ENCODE measurements at regions not wholly inside any gene's neighbourhood (a gene's known extent, or its start where the extent isn't known, plus 50 kb on each side); places are given as distances from the start of the nearest gene placed in this dataset.
"Not testable (repeated sequence)": the region's sequence is repeated elsewhere in the genome, so short reads cannot be mapped to it uniquely, and the experiment has no call there.

GRCh38 chr14:106803379-106803778 lies 1277.0 kb downstream of the TMEM121 start:
- no peak overlapping the region for H3K27ac Mint-ChIP-seq (ENCODE audit: unreplicated experiment)
- no peak overlapping the region for H3K4me3 Mint-ChIP-seq (ENCODE audit: unreplicated experiment)
- no peaks in the 10 kb centered on the region for H3K36me3 Mint-ChIP-seq (ENCODE audit: low read depth)
- H3K27me3 Mint-ChIP-seq (ENCODE audit: low read depth): no peaks in the 10 kb centered on the region
- peaks cover 48% of the 10 kb centered on the region for H3K9me3 Mint-ChIP-seq (ENCODE audit: low read depth)
- DNase-seq (ENCODE audit: low spot score): no peak
- no peaks in the 10 kb centered on the region for H3K4me1 Mint-ChIP-seq (ENCODE audit: low read depth)
- no peak for TF ChIP-seq CTCF (IDR thresholded peaks at IDR 0.05)

GRCh38 chr14:106807493-106807892 lies 1281.1 kb downstream of the TMEM121 start:
- H3K27me3 Mint-ChIP-seq (ENCODE audit: low read depth): no peaks in the 10 kb centered on the region
- no peak for DNase-seq (ENCODE audit: low spot score)
- no peak overlapping the region for H3K27ac Mint-ChIP-seq (ENCODE audit: unreplicated experiment)
- no peak for TF ChIP-seq CTCF (IDR thresholded peaks at IDR 0.05)
- H3K4me1 Mint-ChIP-seq (ENCODE audit: low read depth): no peaks in the 10 kb centered on the region
- H3K9me3 Mint-ChIP-seq (ENCODE audit: low read depth): peaks cover 43% of the 10 kb centered on the region
- H3K36me3 Mint-ChIP-seq (ENCODE audit: low read depth): no peaks in the 10 kb centered on the region
- H3K4me3 Mint-ChIP-seq (ENCODE audit: unreplicated experiment): no peak overlapping the region

- no peak overlapping the region for H3K4me3 Mint-ChIP-seq (ENCODE audit: unreplicated experiment)
- no peak for TF ChIP-seq CTCF (IDR thresholded peaks at IDR 0.05)
- peaks cover 40% of the 10 kb centered on the region for H3K9me3 Mint-ChIP-seq (ENCODE audit: low read depth)
- H3K4me1 Mint-ChIP-seq (ENCODE audit: low read depth): no peaks in the 10 kb centered on the region
- H3K27me3 Mint-ChIP-seq (ENCODE audit: low read depth): no peaks in the 10 kb centered on the region
- DNase-seq (ENCODE audit: low spot score): no peak
- H3K27ac Mint-ChIP-seq (ENCODE audit: unreplicated experiment): no peak overlapping the region
- H3K36me3 Mint-ChIP-seq (ENCODE audit: low read depth): no peaks in the 10 kb centered on the region
Observed at GRCh38 chr14:106808458-106808857, 1282.1 kb downstream of the TMEM121 start.

- Mint-ChIP-seq H3K27ac (ENCODE audit: unreplicated experiment) (no peak overlapping the region), H3K4me1 (ENCODE audit: low read depth) (no peaks in the 10 kb centered on the region), H3K4me3 (ENCODE audit: unreplicated experiment) (no peak overlapping the region), H3K9me3 (ENCODE audit: low read depth) (peaks cover 37% of the 10 kb centered on the region), H3K27me3 (ENCODE audit: low read depth) (no peaks in the 10 kb centered on the region), H3K36me3 (ENCODE audit: low read depth) (no peaks in the 10 kb centered on the region)
- TF ChIP-seq CTCF (IDR thresholded peaks at IDR 0.05): no peak
- no peak for DNase-seq (ENCODE audit: low spot score)
Observed at GRCh38 chr14:106808907-106809306, 1282.5 kb downstream of the TMEM121 start.

GRCh38 chr14:106809615-106810014 lies 1283.2 kb downstream of the TMEM121 start:
- H3K4me3 Mint-ChIP-seq (ENCODE audit: unreplicated experiment): no peak overlapping the region
- TF ChIP-seq CTCF (IDR thresholded peaks at IDR 0.05): no peak
- DNase-seq (ENCODE audit: low spot score): no peak
- H3K27ac Mint-ChIP-seq (ENCODE audit: unreplicated experiment): no peak overlapping the region
- H3K27me3 Mint-ChIP-seq (ENCODE audit: low read depth): no peaks in the 10 kb centered on the region
- H3K4me1 Mint-ChIP-seq (ENCODE audit: low read depth): no peaks in the 10 kb centered on the region
- no peaks in the 10 kb centered on the region for H3K36me3 Mint-ChIP-seq (ENCODE audit: low read depth)
- H3K9me3 Mint-ChIP-seq (ENCODE audit: low read depth): peaks cover 37% of the 10 kb centered on the region

GRCh38 chr14:106810168-106810567 lies 1283.8 kb downstream of the TMEM121 start:
- not testable (repeated sequence) for DNase-seq (ENCODE audit: low spot score); H3K4me1 Mint-ChIP-seq (ENCODE audit: low read depth); H3K4me3 Mint-ChIP-seq (ENCODE audit: unreplicated experiment); H3K36me3 Mint-ChIP-seq (ENCODE audit: low read depth); H3K27me3 Mint-ChIP-seq (ENCODE audit: low read depth); H3K27ac Mint-ChIP-seq (ENCODE audit: unreplicated experiment)
- peaks cover 39% of the 10 kb centered on the region for H3K9me3 Mint-ChIP-seq (ENCODE audit: low read depth)

Measured in chondrocyte (in vitro differentiated cells).